Panc1 (cell line): ENCODE measurements at regions not wholly inside any gene's neighbourhood (a gene's known extent, or its start where the extent isn't known, plus 50 kb on each side); places are given as distances from the start of the nearest gene placed in this dataset.
"Not testable (repeated sequence)": the region's sequence is repeated elsewhere in the genome, so short reads cannot be mapped to it uniquely, and the experiment has no call there.

Source experiments
- ATAC-seq: fragments of 200-7000 bp; cut with Tn5 transposase; 2 replicates; pipeline ENCODE4 v1.9.1; 2020; ENCODE audit warnings: mild to moderate bottlenecking, moderate library complexity
- BruUV-seq: library from RNA; stranded (reverse); fragments of 400-500 nt; replicated peaks from 2 replicates; lab custom pipeline; 2021; lab: Mats Ljungman, UMichigan
- CTCF ChIA-PET: fragments of 300-600 bp; sonication (Branson Sonifier 250); formaldehyde crosslinking; loops from one replicate; lab custom pipeline; 2022; ENCODE audit warnings: antibody characterized with exemption; lab: Charles Lee
- POLR2A ChIA-PET: fragments of 300-600 bp; sonication (Branson Sonifier 250); formaldehyde crosslinking; loops from one replicate; lab custom pipeline; 2022; ENCODE audit warnings: antibody characterized with exemption; lab: Charles Lee
- DNase-seq: peaks from one replicate; pipeline ENCODE4 v3.0.0-alpha.2; 2010; ENCODE audit warnings: low read depth, low spot score
- H3K27ac ChIP-seq: 2 replicates; pipeline ENCODE4 v1.5.1; 2011; ENCODE audit warnings: mild to moderate bottlenecking, low read length, inconsistent platforms
- H3K27me3 ChIP-seq: fragments of 200-500 bp; sonication (Bioruptor generic); 2 replicates; pipeline ENCODE4 v1.6.0; 2014; ENCODE audit warnings: low read length, inconsistent platforms; ENCODE audit not compliant: control insufficient read depth, insufficient read depth
- H3K36me3 ChIP-seq: fragments of 200-500 bp; sonication (Bioruptor generic); 2 replicates; pipeline ENCODE4 v1.5.1; 2014; ENCODE audit warnings: inconsistent platforms, mild to moderate bottlenecking, low read length, moderate library complexity; ENCODE audit not compliant: control insufficient read depth, insufficient read depth
- H3K4me1 ChIP-seq: 2 replicates; pipeline ENCODE4 v1.5.1; 2011; ENCODE audit warnings: inconsistent platforms, mild to moderate bottlenecking, low read length, moderate library complexity; ENCODE audit not compliant: control insufficient read depth, insufficient read depth
- H3K4me3 ChIP-seq, 2 experiments: 2 replicates each; pipeline ENCODE4 v1.5.1; 2011 to 2012; ENCODE audit warnings: low read depth in 2 of 2, low read length in 2 of 2, mild to moderate bottlenecking in 2 of 2, inconsistent platforms in 1 of 2, moderate library complexity in 1 of 2
- H3K9me3 ChIP-seq: fragments of 200-500 bp; sonication (Bioruptor generic); 2 replicates; pipeline ENCODE4 v1.5.1; 2014; ENCODE audit warnings: low read depth, mild to moderate bottlenecking, inconsistent platforms, low read length, moderate library complexity; ENCODE audit not compliant: control insufficient read depth, insufficient read depth
- in situ Hi-C: cut with HindIII; loops from 2 replicates; pipeline ENCODE4 v1.10.0; 2016; ENCODE audit warnings: low sequenced_read_pairs, low pct_unique_long_range_greater_than_20kb
- intact Hi-C: fragments of 100-400 bp; cut with micrococcal nuclease; formaldehyde crosslinking; loops from one replicate; pipeline ENCODE4 v1.10.0; 2022; ENCODE audit not compliant: unreplicated experiment

DNA sequence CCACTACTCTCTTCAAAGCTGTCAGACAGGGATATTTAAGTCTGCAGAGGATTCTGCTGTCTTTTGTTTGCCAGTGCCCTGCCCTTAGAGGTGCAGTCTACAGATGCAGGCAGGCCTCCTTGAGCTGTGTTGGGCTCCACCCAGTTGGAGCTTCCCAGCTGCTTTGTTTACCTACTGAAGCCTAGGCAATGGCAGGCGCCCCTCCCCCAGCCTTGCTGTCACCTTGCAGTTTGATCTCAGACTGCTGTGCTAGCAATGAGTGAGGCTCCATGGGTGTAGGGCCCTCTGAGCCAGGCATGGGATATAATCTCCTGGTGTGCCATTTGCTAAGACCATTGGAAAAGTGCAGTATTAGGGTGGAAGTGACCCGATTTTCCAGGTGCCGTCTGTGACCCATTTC lies 151.3 kb upstream of the CCZ1B start:
- DNase-seq, H3K4me3 ChIP-seq, CTCF ChIA-PET, ATAC-seq, in situ Hi-C loops, H3K36me3 ChIP-seq, H3K27me3 ChIP-seq, BruUV-seq, H3K27ac ChIP-seq, H3K9me3 ChIP-seq, H3K4me1 ChIP-seq, POLR2A ChIA-PET: not testable (repeated sequence)
- intact Hi-C loops = loop anchor here (10.0 kb wide), 1 partner anchor 557 kb away; the partner anchor contains the start of gene COL28A1

DNA sequence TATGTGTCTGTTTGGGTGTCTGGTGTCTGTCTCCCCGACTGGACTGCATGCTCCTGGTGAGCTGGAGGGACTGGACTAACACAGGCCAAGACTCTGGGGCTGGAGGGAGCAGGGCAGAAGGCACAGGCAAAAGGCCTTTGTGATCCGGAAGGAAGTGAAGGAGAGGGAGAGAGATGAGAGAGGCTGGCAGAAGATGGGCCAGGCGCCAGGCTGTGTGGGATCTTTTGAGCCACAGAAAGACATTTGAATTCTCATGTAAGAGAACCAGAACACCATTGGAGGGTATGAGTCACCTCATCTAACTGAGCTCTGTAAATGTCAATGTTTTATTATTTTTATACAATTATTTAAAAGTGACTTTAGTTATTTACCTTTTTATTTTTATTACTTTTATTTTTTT lies 152.3 kb upstream of the CCZ1B start:
- in situ Hi-C loops, CTCF ChIA-PET, POLR2A ChIA-PET, H3K27ac ChIP-seq, H3K36me3 ChIP-seq, H3K27me3 ChIP-seq, BruUV-seq, H3K9me3 ChIP-seq, H3K4me1 ChIP-seq, DNase-seq, H3K4me3 ChIP-seq, ATAC-seq: not testable (repeated sequence)
- intact Hi-C loops = loop anchor here (10.0 kb wide), 1 partner anchor 556 kb away; the partner anchor contains the start of gene COL28A1

DNA sequence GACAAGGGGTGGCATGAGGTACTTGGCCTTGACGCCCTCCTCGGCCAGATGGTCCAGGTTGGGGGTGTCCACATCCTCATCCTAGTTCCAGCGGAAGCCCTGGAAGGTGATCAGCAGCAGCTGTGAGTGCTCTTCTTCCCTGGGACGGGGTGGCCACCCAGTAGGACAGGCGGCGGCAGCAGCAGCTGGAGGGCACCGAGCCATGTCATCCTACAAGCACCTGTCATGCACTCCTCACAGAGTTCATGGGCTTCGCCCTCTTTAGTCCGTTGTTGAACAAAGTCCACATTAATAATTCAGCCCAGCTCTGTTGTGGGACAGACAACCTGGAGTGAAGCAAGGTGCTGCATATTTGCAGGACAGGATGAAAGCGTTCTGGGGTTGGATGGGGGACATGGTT lies 153.4 kb upstream of the CCZ1B start:
- DNase-seq, in situ Hi-C loops, H3K27ac ChIP-seq, H3K4me1 ChIP-seq, H3K27me3 ChIP-seq, POLR2A ChIA-PET, ATAC-seq, H3K36me3 ChIP-seq, BruUV-seq, H3K9me3 ChIP-seq, H3K4me3 ChIP-seq, CTCF ChIA-PET: not testable (repeated sequence)
- intact Hi-C loops = loop anchor here (10.0 kb wide), 1 partner anchor 555 kb away; the partner anchor contains the start of gene COL28A1

DNA sequence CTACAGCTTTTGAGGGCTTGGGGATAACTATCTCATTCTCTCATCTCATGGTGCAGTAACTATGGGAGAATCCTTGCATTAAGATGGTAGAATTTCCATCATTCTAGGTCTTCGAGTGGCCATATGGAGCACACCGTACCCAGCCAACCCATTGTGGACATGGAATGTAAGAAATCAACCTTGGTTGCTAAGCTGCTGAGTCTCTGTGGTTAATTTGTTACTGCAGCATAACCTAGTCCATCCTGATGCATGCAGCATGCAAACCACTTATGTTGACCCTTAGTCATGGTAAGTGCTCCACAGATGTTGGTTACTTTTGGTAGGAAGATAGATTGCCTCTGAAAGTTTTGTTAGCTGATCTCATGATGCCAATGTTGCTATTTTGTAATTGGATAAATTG lies 156.3 kb upstream of the CCZ1B start:
- DNase-seq = not testable (repeated sequence)

DNA sequence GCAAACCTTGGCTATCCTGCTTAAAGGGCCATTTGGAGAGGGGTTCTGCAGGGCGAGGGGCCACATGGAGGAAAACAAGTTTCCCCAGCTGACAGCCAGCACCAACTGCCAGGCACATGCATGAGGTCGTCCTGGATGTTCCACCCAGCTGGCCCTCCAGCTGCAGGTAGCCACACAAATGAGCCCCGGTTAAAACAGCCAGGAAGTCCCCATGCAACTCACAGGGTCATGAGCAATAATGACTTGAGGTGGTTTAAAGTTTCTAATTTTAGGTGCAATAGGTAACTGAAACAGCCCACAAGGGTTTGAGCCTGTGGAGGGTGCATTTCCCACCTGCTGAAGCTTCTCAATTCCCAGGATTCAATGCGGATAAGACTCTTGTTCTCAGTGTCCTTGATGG lies 160.8 kb upstream of the CCZ1B start:
- H3K9me3 ChIP-seq, ATAC-seq, in situ Hi-C loops: not testable (repeated sequence)

More for the DNA sequence above, 156.3 kb upstream of the CCZ1B start:
- H3K27ac ChIP-seq, BruUV-seq, H3K4me1 ChIP-seq, POLR2A ChIA-PET, H3K36me3 ChIP-seq, ATAC-seq, intact Hi-C loops, H3K27me3 ChIP-seq, H3K4me3 ChIP-seq, CTCF ChIA-PET, H3K9me3 ChIP-seq, in situ Hi-C loops: not testable (repeated sequence)

DNA sequence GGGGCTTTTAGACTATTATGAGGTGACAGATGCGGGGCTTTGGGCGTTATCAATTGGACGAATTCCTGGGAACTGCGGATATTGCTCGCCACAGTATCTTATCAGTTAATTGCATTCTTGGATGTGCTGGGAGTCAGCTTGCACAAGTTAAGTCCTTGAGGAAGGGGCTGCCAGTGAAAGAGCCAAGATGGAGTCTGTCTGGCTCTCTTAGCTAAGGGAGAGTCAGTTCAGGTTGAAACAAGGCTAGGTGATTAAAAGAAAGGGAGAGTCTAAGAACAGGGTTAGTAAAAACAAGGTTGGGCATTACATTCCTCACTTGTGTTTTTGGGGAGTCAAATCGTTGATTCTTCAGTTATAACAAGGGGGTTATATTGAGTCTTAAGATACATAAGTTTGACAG lies 162.5 kb upstream of the CCZ1B start:
- H3K9me3 ChIP-seq, BruUV-seq, intact Hi-C loops, POLR2A ChIA-PET, CTCF ChIA-PET, DNase-seq, H3K36me3 ChIP-seq, ATAC-seq, H3K4me1 ChIP-seq, in situ Hi-C loops, H3K4me3 ChIP-seq, H3K27me3 ChIP-seq, H3K27ac ChIP-seq: not testable (repeated sequence)

More for the DNA sequence above, 160.8 kb upstream of the CCZ1B start:
- intact Hi-C loops, BruUV-seq, H3K36me3 ChIP-seq, H3K4me1 ChIP-seq, DNase-seq, H3K4me3 ChIP-seq, H3K27me3 ChIP-seq, CTCF ChIA-PET, H3K27ac ChIP-seq, POLR2A ChIA-PET: not testable (repeated sequence)

DNA sequence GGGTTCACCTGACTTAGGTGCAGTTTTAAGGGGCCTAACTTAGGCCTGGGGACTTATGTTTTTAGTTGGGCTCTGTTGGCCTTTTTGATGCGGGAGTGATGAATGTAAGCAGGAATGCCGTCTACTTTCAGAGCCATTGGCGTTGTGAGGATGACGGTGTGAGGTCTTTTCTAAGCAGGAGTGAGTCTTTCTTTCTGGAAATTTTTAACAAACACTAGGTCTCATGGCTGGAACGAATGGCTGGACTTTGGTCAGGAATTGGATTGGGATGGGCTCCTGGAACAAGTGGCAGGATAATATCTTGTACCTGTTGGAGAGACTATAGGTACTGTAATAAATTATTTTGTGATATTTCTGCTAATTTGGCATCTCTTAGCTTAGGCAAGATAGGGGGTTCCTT lies 163.9 kb upstream of the CCZ1B start:
- H3K9me3 ChIP-seq, ATAC-seq, in situ Hi-C loops, CTCF ChIA-PET, H3K4me3 ChIP-seq, intact Hi-C loops, DNase-seq, POLR2A ChIA-PET, BruUV-seq, H3K27ac ChIP-seq, H3K36me3 ChIP-seq, H3K27me3 ChIP-seq, H3K4me1 ChIP-seq: not testable (repeated sequence)
